ENCODE measurements at regions not wholly inside any gene's neighbourhood (a gene's known extent, or its start where the extent isn't known, plus 50 kb on each side); places are given as distances from the start of the nearest gene placed in this dataset.

DNA sequence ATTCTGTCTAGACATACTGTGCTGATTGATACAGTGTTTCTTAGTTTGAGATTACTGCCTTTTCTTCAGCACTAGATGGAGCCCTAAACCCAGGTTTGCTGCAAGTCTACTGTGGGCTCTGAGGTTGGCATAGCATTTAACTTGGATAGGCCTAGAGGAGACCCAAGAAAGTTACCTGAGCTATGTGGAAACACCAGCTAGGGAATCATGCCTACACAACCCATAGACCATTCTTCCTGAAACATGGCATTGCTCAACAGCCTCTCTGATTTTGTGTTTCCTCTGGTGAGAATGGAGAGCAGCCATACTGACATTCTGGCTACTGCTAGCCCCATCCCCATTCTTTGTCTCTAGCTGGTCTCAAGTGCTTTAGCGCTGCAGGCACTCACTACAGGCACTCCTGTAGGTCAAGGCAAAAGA, 287.7 kb upstream of the PCDH18 start:
- TF ChIP-seq, protein P1, sequence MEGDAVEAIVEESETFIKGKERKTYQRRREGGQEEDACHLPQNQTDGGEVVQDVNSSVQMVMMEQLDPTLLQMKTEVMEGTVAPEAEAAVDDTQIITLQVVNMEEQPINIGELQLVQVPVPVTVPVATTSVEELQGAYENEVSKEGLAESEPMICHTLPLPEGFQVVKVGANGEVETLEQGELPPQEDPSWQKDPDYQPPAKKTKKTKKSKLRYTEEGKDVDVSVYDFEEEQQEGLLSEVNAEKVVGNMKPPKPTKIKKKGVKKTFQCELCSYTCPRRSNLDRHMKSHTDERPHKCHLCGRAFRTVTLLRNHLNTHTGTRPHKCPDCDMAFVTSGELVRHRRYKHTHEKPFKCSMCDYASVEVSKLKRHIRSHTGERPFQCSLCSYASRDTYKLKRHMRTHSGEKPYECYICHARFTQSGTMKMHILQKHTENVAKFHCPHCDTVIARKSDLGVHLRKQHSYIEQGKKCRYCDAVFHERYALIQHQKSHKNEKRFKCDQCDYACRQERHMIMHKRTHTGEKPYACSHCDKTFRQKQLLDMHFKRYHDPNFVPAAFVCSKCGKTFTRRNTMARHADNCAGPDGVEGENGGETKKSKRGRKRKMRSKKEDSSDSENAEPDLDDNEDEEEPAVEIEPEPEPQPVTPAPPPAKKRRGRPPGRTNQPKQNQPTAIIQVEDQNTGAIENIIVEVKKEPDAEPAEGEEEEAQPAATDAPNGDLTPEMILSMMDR (IDR thresholded peaks at IDR 0.05): no peak
- Histone ChIP-seq H3K27me3 (ENCODE audit: control insufficient read depth in 2 of 2, insufficient read depth in 2 of 2, low read length in 2 of 2) (no peaks in the 10 kb centered on the region), H3K79me2 (ENCODE audit: insufficient read depth, low read length) (no peaks in the 10 kb centered on the region), H3K27ac (ENCODE audit: low read depth in 1 of 2, low read length in 2 of 2) (no peak overlapping the region), H4K20me1 (ENCODE audit: insufficient read depth, low read length) (no peaks in the 10 kb centered on the region), H2AFZ (ENCODE audit: insufficient read depth, low read depth, low read length, poor library complexity, severe bottlenecking) (no peak overlapping the region), H3K4me1 (ENCODE audit: control insufficient read depth in 1 of 2, insufficient read depth in 2 of 2, low read length in 2 of 2) (no peaks in the 10 kb centered on the region), H3K9me3 (replicated peaks in 1 of 2; ENCODE audit: control insufficient read depth in 1 of 2, insufficient read depth in 1 of 2, low read length in 2 of 2) (no peaks in the 10 kb centered on the region), H3K4me2 (replicated peaks; ENCODE audit: extremely low read depth, low read length, poor library complexity, severe bottlenecking) (no peak overlapping the region), H3K9ac (ENCODE audit: insufficient read depth, low read length, poor library complexity, severe bottlenecking) (no peak overlapping the region), H3K4me3 (replicated peaks in 1 of 3; ENCODE audit: low read depth in 2 of 3, low read length in 3 of 3) (no peak overlapping the region), H3K36me3 (replicated peaks in 1 of 2; ENCODE audit: control insufficient read depth in 1 of 2, insufficient read depth in 2 of 2, low read length in 2 of 2) (no peaks in the 10 kb centered on the region)
- no peak overlapping the region for H3K4me3 Mint-ChIP-seq
- WGBS (ENCODE audit: insufficient coverage): no CpG with 5 or more reads among the region's 1 CpG
- no peak for DNase-seq
- peaks cover 0 to 2% (median 1%) of the 10 kb centered on the region in 3 donors for H3K27me3 Mint-ChIP-seq (ENCODE audit: low read depth in 3 of 3)
- no peaks in the 10 kb centered on the region for H3K4me1 Mint-ChIP-seq
- H3K9me3 Mint-ChIP-seq: no peaks in the 10 kb centered on the region
- intact Hi-C loops (cut with micrococcal nuclease): no loop called here
- no peaks in the 10 kb centered on the region for H3K36me3 Mint-ChIP-seq
- no peak overlapping the region for H3K27ac Mint-ChIP-seq

DNA sequence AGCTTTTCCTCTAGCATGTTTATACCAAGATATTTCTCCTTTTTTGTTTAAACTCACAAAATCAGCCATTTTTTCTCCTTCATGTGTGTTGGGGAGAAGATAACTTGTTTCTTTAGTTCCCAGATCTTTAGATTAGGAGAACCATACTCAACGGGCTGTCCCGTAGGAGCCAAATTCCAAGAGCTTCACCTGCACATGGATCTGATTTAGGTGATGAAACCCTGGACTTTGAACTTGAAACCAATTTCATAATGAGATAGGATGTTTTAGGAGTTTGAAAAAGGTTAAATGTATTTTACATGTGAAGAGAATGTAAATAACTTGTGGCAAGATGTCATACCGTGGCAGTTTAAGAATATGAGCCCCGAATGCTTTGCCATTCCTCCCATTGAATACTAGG, 280.0 kb upstream of the PCDH18 start:
- Histone ChIP-seq H3K4me2 (replicated peaks; ENCODE audit: extremely low read depth, low read length, poor library complexity, severe bottlenecking) (no peak overlapping the region), H3K79me2 (ENCODE audit: insufficient read depth, low read length) (no peaks in the 10 kb centered on the region), H3K36me3 (replicated peaks in 1 of 2; ENCODE audit: control insufficient read depth in 1 of 2, insufficient read depth in 2 of 2, low read length in 2 of 2) (no peaks in the 10 kb centered on the region), H3K9me3 (replicated peaks in 1 of 2; ENCODE audit: control insufficient read depth in 1 of 2, insufficient read depth in 1 of 2, low read length in 2 of 2) (no peaks in the 10 kb centered on the region), H3K4me1 (ENCODE audit: control insufficient read depth in 1 of 2, insufficient read depth in 2 of 2, low read length in 2 of 2) (no peaks in the 10 kb centered on the region), H3K9ac (ENCODE audit: insufficient read depth, low read length, poor library complexity, severe bottlenecking) (no peak overlapping the region), H3K27me3 (ENCODE audit: control insufficient read depth in 2 of 2, insufficient read depth in 2 of 2, low read length in 2 of 2) (no peaks in the 10 kb centered on the region), H2AFZ (ENCODE audit: insufficient read depth, low read depth, low read length, poor library complexity, severe bottlenecking) (no peak overlapping the region), H3K27ac (ENCODE audit: low read depth in 1 of 2, low read length in 2 of 2) (no peak overlapping the region), H4K20me1 (ENCODE audit: insufficient read depth, low read length) (no peaks in the 10 kb centered on the region), H3K4me3 (replicated peaks in 1 of 3; ENCODE audit: low read depth in 2 of 3, low read length in 3 of 3) (no peak overlapping the region)
- Mint-ChIP-seq H3K27ac (no peak overlapping the region), H3K4me1 (no peaks in the 10 kb centered on the region), H3K9me3 (peaks cover 0 to 6% (median 0%) of the 10 kb centered on the region in 7 donors), H3K27me3 (ENCODE audit: low read depth in 3 of 3) (no peaks in the 10 kb centered on the region), H3K4me3 (no peak overlapping the region), H3K36me3 (no peaks in the 10 kb centered on the region)
- no CpG with 5 or more reads among the region's 4 CpGs for WGBS (ENCODE audit: insufficient coverage)
- intact Hi-C loops (cut with micrococcal nuclease): no loop called here
- DNase-seq: no peak
- TF ChIP-seq, protein P1 (IDR thresholded peaks at IDR 0.05): no peak
